ENCODE measurements at regions not wholly inside any gene's neighbourhood (a gene's known extent, or its start where the extent isn't known, plus 50 kb on each side); places are given as distances from the start of the nearest gene placed in this dataset.

DNA sequence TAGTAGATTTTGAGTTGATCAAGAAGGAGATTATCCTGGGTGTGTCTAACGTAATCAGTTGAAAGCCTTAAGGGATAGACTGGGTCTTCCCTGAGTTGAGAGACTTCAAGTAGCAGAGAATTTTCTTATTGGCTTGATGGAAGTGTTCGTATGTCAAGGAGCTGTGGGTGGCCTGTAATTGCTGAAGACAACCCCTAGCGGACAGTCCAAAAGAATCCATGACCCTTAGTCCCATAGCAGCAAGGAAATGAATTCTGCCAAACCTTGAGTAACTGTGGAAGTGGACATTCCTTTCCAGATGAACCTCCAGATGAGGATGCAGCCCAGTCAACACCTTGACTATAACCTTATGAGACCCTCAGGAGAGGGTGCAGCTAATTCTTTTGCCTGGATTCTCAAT lies 786.3 kb downstream of the SOCS6 start:
- Histone ChIP-seq H3K9me3 (ENCODE audit: low read depth, low read length, poor library complexity, severe bottlenecking) (no peaks in the 10 kb centered on the region), H3K4me3 (ENCODE audit: low read depth, low read length, poor library complexity, severe bottlenecking) (no peak overlapping the region), H3K27ac (ENCODE audit: low read depth, low read length, poor library complexity, severe bottlenecking) (no peak overlapping the region), H3K27me3 (replicated peaks; ENCODE audit: insufficient read depth, low read depth, low read length, poor library complexity) (no peaks in the 10 kb centered on the region), H3K36me3 (ENCODE audit: insufficient read depth, low read length, poor library complexity, severe bottlenecking) (no peaks in the 10 kb centered on the region), H3K4me1 (ENCODE audit: insufficient read depth, low read length, poor library complexity, severe bottlenecking) (no peaks in the 10 kb centered on the region)
- ChIA-PET POLR2A (ENCODE audit: low non-redundant PET) (no interaction called here), CTCF (no interaction called here)
- no TSS peak for BruUV-seq (replicated peaks)
- no peak for DNase-seq (ENCODE audit: low spot score)
- TF ChIP-seq EZH2 (IDR thresholded peaks at IDR 0.05; ENCODE audit: borderline replicate concordance, low read depth, low read length, poor library complexity, severe bottlenecking) = no peak
- TF ChIP-seq, protein P1, sequence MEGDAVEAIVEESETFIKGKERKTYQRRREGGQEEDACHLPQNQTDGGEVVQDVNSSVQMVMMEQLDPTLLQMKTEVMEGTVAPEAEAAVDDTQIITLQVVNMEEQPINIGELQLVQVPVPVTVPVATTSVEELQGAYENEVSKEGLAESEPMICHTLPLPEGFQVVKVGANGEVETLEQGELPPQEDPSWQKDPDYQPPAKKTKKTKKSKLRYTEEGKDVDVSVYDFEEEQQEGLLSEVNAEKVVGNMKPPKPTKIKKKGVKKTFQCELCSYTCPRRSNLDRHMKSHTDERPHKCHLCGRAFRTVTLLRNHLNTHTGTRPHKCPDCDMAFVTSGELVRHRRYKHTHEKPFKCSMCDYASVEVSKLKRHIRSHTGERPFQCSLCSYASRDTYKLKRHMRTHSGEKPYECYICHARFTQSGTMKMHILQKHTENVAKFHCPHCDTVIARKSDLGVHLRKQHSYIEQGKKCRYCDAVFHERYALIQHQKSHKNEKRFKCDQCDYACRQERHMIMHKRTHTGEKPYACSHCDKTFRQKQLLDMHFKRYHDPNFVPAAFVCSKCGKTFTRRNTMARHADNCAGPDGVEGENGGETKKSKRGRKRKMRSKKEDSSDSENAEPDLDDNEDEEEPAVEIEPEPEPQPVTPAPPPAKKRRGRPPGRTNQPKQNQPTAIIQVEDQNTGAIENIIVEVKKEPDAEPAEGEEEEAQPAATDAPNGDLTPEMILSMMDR (conservative IDR thresholded peaks at IDR 0.05; ENCODE audit: low read depth, low read length) = no peak
- intact Hi-C loops (cut with micrococcal nuclease; ENCODE audit: unreplicated experiment) = no loop called here

DNA sequence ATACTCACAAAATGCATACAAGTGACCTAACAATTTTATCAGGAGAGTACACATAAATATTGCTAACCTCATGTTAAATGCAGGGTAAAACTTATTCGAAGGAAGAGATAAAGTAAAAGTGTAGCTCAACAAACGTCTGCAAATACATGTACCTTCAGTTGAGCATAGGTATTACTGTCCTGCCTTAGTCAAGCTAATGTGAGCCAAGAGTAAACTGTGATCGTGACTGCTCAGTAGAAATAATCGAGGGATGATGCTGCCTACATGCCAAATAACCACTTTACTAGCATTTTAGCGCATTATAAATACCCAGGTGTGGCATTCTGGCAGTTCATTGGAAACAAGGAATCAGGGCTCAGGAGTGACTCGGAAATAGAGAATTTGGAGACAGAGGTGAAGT lies 779.5 kb downstream of the SOCS6 start:
- Histone ChIP-seq H3K36me3 (ENCODE audit: insufficient read depth, low read length, poor library complexity, severe bottlenecking) (no peaks in the 10 kb centered on the region), H3K4me1 (ENCODE audit: insufficient read depth, low read length, poor library complexity, severe bottlenecking) (no peaks in the 10 kb centered on the region), H3K9me3 (ENCODE audit: low read depth, low read length, poor library complexity, severe bottlenecking) (no peaks in the 10 kb centered on the region), H3K4me3 (ENCODE audit: low read depth, low read length, poor library complexity, severe bottlenecking) (no peak overlapping the region), H3K27me3 (replicated peaks; ENCODE audit: insufficient read depth, low read depth, low read length, poor library complexity) (no peaks in the 10 kb centered on the region), H3K27ac (ENCODE audit: low read depth, low read length, poor library complexity, severe bottlenecking) (no peak overlapping the region)
- intact Hi-C loops (cut with micrococcal nuclease; ENCODE audit: unreplicated experiment) = no loop called here
- ChIA-PET POLR2A (ENCODE audit: low non-redundant PET) (no interaction called here), CTCF (no interaction called here)
- no peak for DNase-seq (ENCODE audit: low spot score)
- BruUV-seq (replicated peaks) = no TSS peak
- TF ChIP-seq, protein P1 (conservative IDR thresholded peaks at IDR 0.05; ENCODE audit: low read depth, low read length) = no peak
- TF ChIP-seq EZH2 (IDR thresholded peaks at IDR 0.05; ENCODE audit: borderline replicate concordance, low read depth, low read length, poor library complexity, severe bottlenecking) = no peak

DNA sequence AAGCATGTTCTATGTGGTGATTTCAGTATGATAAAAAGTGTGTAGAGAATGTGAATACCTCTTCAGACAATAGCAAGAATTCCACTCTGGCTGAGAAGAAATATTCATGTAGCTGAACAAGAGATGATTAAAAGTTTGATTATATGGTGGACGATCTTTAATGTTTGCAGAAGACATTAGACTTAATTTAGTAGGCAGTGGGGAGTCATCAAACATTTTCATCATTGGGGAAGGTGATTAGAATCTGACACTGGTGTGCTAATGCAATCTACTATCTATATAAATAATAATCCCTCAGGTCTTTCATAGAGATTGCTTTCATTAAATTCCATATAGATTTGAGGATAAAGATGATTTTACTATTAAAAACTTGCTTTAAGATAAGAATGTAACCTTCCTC lies 761.0 kb downstream of the SOCS6 start:
- no peak for DNase-seq (ENCODE audit: low spot score)
- Histone ChIP-seq H3K9me3 (ENCODE audit: low read depth, low read length, poor library complexity, severe bottlenecking) (no peaks in the 10 kb centered on the region), H3K4me3 (ENCODE audit: low read depth, low read length, poor library complexity, severe bottlenecking) (no peak overlapping the region), H3K4me1 (ENCODE audit: insufficient read depth, low read length, poor library complexity, severe bottlenecking) (no peaks in the 10 kb centered on the region), H3K27me3 (replicated peaks; ENCODE audit: insufficient read depth, low read depth, low read length, poor library complexity) (no peaks in the 10 kb centered on the region), H3K27ac (ENCODE audit: low read depth, low read length, poor library complexity, severe bottlenecking) (no peak overlapping the region), H3K36me3 (ENCODE audit: insufficient read depth, low read length, poor library complexity, severe bottlenecking) (no peaks in the 10 kb centered on the region)
- intact Hi-C loops (cut with micrococcal nuclease; ENCODE audit: unreplicated experiment) = no loop called here
- no peak for TF ChIP-seq EZH2 (IDR thresholded peaks at IDR 0.05; ENCODE audit: borderline replicate concordance, low read depth, low read length, poor library complexity, severe bottlenecking)
- TF ChIP-seq, protein P1 (conservative IDR thresholded peaks at IDR 0.05; ENCODE audit: low read depth, low read length) = no peak
- ChIA-PET POLR2A (ENCODE audit: low non-redundant PET) (no interaction called here), CTCF (no interaction called here)
- BruUV-seq (replicated peaks) = no TSS peak

Measured in A673 (cell line).